Lung (tissue), 11 donors: ENCODE measurements at regions not wholly inside any gene's neighbourhood (a gene's known extent, or its start where the extent isn't known, plus 50 kb on each side); places are given as distances from the start of the nearest gene placed in this dataset.

ENCODE experiments used
- ATAC-seq: fragments of 200-7000 bp; cut with Tn5 transposase; one replicate; pipeline ENCODE4 v1.9.1; 2020; ENCODE audit warnings: moderate number of reproducible peaks; ENCODE audit not compliant: insufficient read depth, low FRiP score
- DNase-seq, 3 donors: peaks; one replicate each; pipeline ENCODE4 v3.0.0-alpha.2; 2013 to 2017
- H3K27ac ChIP-seq, 2 donors: one replicate each; pipeline ENCODE4 v1.5.1; 2013; ENCODE audit warnings: mild to moderate bottlenecking in 2 of 2, moderate library complexity in 2 of 2, control low read depth in 1 of 2, inconsistent platforms in 1 of 2, low read depth in 1 of 2, low read length in 1 of 2
- H3K27me3 ChIP-seq, 3 donors: one replicate each; pipeline ENCODE4 v1.5.1; 2013; ENCODE audit warnings: low read length in 2 of 3; ENCODE audit not compliant: control insufficient read depth in 3 of 3, insufficient read depth in 3 of 3
- H3K36me3 ChIP-seq, 4 donors: one replicate each; pipeline ENCODE4 v1.5.1; 2013; ENCODE audit warnings: low read length in 4 of 4, mild to moderate bottlenecking in 1 of 4, moderate library complexity in 1 of 4; ENCODE audit not compliant: control insufficient read depth in 4 of 4, insufficient read depth in 4 of 4
- H3K4me1 ChIP-seq, 5 donors: one replicate each; pipeline ENCODE4 v1.5.1; 2013; ENCODE audit warnings: low read length in 5 of 5, mild to moderate bottlenecking in 2 of 5, moderate library complexity in 1 of 5; ENCODE audit not compliant: control insufficient read depth in 5 of 5, insufficient read depth in 5 of 5
- H3K4me3 ChIP-seq: one replicate; pipeline ENCODE4 v1.5.1; 2013; ENCODE audit warnings: mild to moderate bottlenecking, control low read depth, moderate library complexity
- H3K9ac ChIP-seq, 2 donors: one replicate each; pipeline ENCODE4 v1.5.1; 2013; ENCODE audit warnings: low read length in 2 of 2, control low read depth in 1 of 2; ENCODE audit not compliant: insufficient read depth in 1 of 2
- H3K9me3 ChIP-seq, 4 donors: one replicate each; pipeline ENCODE4 v1.5.1; 2013; ENCODE audit warnings: low read length in 3 of 4, mild to moderate bottlenecking in 1 of 4, moderate library complexity in 1 of 4; ENCODE audit not compliant: control insufficient read depth in 4 of 4, insufficient read depth in 3 of 4
- CTCF ChIP-seq: IDR thresholded peaks from 2 replicates; pipeline ENCODE4 v1.5.1; 2012; ENCODE audit warnings: mild to moderate bottlenecking; ENCODE audit errors: control extremely low read depth, extremely low read depth
- WGBS, 2 donors: extraction: QIAGEN DNeasy Blood & Tissue Kit; methylation state at CpG; one replicate each; pipeline ENCODE4 v1.1.7; 2013; 5-methylcytosine and 5-hydroxymethylcytosine counted together
- donor health status: control.
- donor health status: control.
- donor health status: Bipolar disorder and iron deficiency.
- donor health status: healthy.
- donor health status: DM: yes; HTN: yes; CAD: no.

- ATAC-seq (no peak), DNase-seq (no peak)
- TF ChIP-seq CTCF: no peak
- WGBS, 2 donors: 95 to 97% methylated on average over 21 to 22 of the region's 22 CpGs
- Histone ChIP-seq H3K9ac (no peak overlapping the region), H3K4me3 (no peak overlapping the region), H3K4me1 (no peaks in the 10 kb centered on the region), H3K9me3 (peaks cover 0 to 2% (median 0%) of the 10 kb centered on the region in 4 donors), H3K27ac (no peak overlapping the region), H3K36me3 (no peaks in the 10 kb centered on the region), H3K27me3 (no peaks in the 10 kb centered on the region)
These were observed 242.8 kb downstream of the CCSER2 start for GRCh38 chr10:84571146-84571545.

- no peaks in the 10 kb centered on the region for H3K36me3 ChIP-seq
- 94 to 97% methylated on average over 1 of the region's 1 CpG for WGBS, 2 donors
- no peak overlapping the region for H3K27ac ChIP-seq
- H3K9me3 ChIP-seq: peaks cover 0 to 2% (median under 1%) of the 10 kb centered on the region in 4 donors
- peaks cover 0 to 2% (median 0%) of the 10 kb centered on the region in 3 donors for H3K27me3 ChIP-seq
- no peak overlapping the region for H3K4me3 ChIP-seq
- no peak for TF ChIP-seq CTCF
- H3K4me1 ChIP-seq: no peaks in the 10 kb centered on the region
- H3K9ac ChIP-seq: no peak overlapping the region
- DNase-seq: no peak
- no peak for ATAC-seq
These were observed 245.7 kb downstream of the CCSER2 start for GRCh38 chr10:84574102-84574501.

GRCh38 chr10:84581976-84582375, 253.6 kb downstream of the CCSER2 start:
- H3K36me3 ChIP-seq: no peaks in the 10 kb centered on the region
- ATAC-seq (no peak), DNase-seq (no peak)
- no peak for TF ChIP-seq CTCF
- H3K4me3 ChIP-seq: no peak overlapping the region
- no peak overlapping the region for H3K9ac ChIP-seq
- peaks cover 0 to 2% (median 0%) of the 10 kb centered on the region in 3 donors for H3K27me3 ChIP-seq
- H3K9me3 ChIP-seq: no peaks in the 10 kb centered on the region
- no peak overlapping the region for H3K27ac ChIP-seq
- WGBS, 2 donors: 74 to 75% methylated on average over 6 of the region's 6 CpGs
- H3K4me1 ChIP-seq: no peaks in the 10 kb centered on the region

GRCh38 chr10:84583501-84583900, 255.1 kb downstream of the CCSER2 start:
- Histone ChIP-seq H3K4me3 (no peak overlapping the region), H3K27me3 (peaks cover 0 to 2% (median 0%) of the 10 kb centered on the region in 3 donors), H3K9ac (no peak overlapping the region), H3K9me3 (no peaks in the 10 kb centered on the region), H3K27ac (no peak overlapping the region), H3K4me1 (no peaks in the 10 kb centered on the region), H3K36me3 (no peaks in the 10 kb centered on the region)
- DNase-seq (no peak), ATAC-seq (no peak)
- TF ChIP-seq CTCF: no peak
- WGBS, 2 donors: 47 to 50% methylated on average over 5 of the region's 5 CpGs
